HG03066 (cell line): ENCODE measurements at regions not wholly inside any gene's neighbourhood (a gene's known extent, or its start where the extent isn't known, plus 50 kb on each side); places are given as distances from the start of the nearest gene placed in this dataset.

ENCODE experiments used
- ATAC-seq: cut with Tn5 transposase; IDR thresholded peaks from one replicate; pipeline ENCODE4 v1.9.1; 2021; ENCODE audit warnings: low read depth; ENCODE audit not compliant: unreplicated experiment

DNA sequence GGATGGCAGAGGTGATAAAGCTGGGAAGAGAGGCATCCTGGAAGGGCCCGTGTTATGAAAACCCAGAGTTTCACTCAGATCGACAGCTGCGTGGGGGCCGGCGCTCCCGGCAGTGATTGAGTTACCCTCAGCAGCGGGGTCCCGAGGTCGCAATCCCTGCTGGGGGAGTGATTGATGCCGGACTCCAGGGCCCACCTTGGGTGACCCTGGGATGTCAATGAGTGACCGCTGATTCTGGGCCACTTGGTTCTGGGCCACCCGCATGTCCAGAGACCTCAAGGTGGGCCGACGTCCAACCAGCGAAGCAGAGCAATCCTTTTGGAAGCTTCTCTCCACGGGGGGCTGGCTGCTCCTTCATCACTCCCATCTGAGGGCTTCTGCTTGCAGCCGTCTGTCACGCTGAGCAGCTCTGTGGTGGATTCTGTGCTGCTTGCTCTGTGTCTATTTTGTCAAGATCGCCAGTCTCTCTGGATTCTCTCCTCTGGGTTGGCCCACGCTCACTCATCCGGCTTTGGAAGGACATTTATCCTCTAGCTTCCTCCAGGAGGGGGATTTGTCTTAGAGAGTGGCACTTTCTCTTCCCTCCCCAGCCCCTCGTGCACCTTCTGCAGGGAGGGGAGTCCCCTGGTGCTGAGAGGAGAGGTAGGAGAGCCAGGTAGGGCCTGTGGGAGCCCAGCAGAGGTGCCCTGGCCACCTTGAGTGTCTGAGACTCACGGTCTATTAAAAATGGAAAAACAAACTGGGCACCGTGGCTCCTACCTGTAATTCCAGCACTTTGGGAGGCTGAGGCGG is 110.9 kb upstream of the C1orf174 start:
- ATAC-seq: no peak

DNA sequence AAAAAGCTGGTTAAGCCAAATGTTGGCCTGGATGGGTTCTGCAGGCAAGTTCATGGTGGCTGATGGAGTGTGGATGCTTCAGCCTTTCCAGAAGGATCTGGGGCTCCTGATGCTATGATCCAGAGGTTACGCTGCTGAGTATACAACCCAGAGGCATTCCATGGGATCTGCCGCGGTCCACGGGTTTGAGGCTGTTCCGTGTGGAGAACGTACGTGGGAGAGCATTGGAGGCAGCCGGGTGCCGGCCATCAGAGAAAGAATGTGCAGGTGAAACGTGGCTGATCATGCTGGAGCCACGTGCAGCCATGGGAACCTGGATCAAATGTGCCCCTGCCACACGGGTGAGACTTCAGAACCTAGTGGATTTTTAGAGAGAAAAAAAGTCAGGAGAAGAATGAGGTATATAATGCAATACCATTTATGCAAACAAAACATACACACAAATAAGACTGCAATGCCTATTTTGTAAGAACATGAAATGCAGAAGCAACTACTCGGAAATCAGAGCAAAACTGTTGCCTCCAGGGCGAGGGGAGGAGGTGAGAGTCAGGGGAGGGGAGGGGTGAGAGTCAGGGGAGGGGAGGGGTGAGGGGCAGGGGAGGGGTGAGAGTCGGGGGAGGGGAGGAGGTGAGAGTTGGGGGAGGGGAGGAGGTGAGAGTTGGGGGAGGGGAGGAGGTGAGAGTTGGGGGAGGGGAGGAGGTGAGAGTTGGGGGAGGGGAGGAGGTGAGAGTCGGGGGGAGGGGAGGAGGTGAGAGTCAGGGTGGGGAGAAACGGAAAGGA is 116.5 kb upstream of the C1orf174 start:
- ATAC-seq: no peak

DNA sequence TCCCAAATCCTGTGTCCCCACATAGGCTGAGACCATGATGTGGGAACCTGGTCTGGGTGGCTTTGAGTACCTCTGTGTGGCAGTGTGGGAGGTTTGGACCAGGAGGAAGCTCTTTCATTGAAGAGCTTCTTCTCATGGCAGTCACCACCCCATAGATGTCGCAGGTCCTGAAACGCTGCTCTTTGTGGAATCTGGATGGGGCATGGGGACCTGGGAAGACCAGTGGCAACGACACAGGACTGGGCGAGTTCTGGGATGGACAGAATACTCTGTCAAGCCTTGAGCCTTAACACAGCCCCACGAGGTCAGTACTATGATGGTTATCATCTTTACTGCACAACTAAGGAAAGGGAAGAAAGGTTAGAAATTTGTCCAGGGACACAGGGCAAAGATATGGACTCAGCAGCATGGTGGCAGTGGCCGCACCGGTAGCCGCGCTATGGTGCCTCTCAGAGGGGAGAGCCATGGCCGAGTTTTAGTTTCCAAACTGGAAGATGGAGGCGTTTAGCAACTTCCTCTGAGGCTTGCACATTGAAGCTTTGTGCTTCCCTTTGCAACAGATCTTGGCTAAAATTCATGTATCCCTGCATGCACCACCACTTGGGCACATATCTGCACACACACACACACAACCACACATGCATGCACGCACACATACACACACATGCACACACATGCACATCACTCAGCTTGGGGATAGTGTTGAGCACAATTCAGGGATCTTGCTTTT is 117.7 kb upstream of the C1orf174 start:
- ATAC-seq: no peak

DNA sequence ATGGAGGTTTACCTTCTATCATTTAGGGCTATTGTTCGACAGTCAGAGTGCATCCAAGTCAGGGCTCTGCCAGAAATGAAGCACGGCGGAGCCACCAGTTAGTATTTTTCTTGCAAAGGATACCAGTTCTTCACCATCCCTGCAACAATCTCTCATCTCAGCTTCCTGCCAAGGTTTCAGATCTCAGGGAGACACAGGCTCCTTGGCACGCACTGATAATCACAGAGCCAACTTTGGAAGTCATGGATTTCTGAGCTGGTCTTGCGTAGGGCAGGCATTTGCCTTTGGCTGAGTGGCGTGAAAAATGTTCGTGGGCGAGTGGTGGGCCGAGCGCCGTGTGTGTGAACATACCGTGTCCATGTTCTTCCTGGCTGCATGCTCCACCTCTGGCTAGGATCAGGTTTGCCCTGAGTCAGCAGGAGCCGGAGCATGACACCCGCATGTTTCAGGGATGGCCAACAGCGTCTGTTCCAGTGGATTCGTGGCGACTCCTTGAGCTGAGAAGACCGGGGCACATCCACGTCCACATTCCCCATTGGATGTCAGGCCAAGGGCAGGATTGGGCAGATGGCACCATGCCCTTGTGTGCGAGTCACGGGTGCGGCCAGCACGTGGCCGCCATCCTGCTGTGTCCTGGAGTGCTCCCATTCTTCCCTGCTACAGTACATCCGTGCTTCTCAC is 118.5 kb upstream of the C1orf174 start:
- no peak for ATAC-seq

DNA sequence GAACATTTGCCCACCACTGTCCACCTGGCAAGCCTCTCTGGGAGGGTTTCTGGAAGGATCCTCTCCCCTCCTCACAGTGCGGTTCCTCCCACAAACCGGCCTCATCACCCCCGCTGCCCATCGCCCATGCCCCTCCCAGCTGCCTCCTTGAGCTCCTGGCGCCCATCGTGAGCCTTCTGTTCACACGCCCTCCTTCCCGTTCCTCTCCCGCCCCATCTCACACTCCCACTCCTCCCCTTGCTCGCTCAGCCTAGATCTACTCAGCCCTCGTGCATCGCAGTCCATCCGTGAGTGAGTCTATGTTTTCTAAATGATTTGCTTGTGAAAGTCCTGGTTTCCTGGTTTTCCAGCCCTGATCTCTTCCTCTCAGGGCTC is 119.1 kb upstream of the C1orf174 start:
- no peak for ATAC-seq

DNA sequence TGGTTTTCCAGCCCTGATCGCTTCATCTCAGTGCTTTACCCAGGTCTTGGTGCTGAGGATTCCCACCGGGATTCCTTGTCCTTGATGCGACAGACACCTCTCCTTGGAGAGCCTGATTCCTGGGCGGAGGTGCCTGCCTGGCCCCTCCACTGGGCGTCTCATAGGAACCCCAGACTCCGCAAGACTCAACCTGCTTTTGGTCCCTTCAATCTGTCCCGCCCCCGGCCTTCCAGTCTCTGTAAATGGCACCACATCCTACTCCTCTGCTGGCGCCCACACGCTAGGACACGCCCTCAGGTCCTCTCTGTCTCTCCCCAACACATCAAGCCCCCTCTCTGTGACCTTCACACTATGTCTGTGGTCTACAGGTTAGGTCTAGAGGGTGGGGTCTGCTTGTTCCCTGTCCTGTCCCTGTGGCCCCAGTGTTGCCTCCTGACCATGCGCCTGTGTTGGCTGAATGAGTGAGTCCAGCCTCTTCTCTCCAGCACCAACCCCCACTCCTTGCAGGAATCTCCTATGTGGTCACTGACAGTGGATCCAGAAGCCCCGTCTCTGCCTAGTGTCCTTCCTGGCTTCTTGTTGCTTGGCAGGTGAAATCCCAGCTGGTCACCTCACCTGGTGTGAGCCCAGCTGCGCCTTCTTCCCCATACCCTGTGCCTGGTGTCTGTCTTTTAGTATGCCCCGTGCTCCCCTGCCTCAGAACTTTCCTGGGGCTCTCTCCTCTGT is 119.7 kb upstream of the C1orf174 start:
- ATAC-seq: no peak

DNA sequence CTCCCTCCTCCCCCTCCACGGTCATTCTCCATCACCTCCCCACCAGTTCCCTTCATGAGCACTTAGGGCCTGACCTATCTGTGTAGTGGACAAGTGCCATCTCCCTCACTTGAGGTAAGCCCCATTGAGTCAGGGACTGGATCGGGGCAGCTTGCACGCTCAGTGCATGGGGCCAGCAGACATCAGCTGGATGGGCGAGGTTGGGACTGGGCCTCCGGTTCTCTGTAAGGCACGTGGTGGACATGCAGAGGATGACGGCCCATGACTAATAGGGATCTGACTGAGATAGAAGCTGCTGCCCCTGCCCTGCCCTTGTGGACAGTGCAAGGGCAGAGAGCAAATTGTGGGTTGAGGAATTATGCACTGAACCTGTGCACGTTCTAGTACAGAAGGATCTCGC is 120.4 kb upstream of the C1orf174 start:
- no peak for ATAC-seq

DNA sequence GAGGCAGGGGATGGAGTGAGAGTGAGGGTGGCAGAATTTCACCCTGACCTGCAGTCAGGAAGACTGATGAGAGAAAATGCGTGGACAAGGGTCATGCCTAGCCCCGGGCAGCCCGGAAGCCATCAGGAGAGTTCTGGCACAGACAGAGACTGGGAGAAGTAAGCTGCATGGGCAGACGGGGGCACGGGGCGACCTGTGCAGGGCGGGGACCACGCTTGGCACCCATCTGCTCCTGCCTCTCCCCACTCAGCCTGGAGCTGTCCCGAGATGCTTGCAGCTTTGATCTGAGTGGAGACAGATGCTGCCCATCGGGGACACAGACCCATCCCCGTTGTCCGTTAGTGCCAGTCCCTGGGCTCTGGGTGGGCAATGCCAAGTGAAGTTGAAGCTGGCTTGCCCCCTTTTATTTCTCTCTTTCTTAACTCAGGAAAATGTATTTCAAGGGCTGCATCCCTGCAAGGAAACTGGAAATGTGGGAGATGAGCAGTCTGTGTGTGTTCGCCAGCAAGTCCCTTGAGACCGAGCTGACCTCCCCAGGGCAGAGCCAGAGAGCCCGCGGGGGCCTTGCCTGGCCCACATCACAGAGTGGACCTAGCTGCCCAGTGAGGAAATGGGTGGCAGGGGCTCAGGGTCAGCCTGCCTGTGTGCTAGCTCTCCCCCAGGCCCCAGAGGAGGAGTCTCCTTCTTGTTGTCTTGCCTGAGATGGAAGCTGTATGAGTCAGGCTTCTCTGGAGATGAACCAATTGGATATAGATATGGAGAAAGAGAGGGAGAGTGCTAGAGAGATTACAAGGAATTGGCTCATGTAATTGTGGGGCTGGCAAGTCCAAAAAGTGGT is 121.3 kb upstream of the C1orf174 start:
- no peak for ATAC-seq

DNA sequence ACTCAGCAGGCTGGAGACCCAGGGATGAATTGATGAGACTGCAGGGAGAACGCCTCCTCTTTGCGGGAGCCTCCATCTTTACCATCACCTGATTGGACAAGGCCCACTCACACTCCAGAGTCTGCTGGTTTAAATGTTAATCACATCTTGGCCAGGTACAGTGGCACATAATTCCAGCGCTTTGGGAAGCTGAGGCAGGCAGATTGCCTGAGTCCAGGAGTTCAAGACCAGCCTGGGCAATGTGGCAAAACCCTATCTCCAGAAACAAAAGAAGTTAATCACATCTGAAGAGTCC is 121.8 kb upstream of the C1orf174 start:
- no peak for ATAC-seq

DNA sequence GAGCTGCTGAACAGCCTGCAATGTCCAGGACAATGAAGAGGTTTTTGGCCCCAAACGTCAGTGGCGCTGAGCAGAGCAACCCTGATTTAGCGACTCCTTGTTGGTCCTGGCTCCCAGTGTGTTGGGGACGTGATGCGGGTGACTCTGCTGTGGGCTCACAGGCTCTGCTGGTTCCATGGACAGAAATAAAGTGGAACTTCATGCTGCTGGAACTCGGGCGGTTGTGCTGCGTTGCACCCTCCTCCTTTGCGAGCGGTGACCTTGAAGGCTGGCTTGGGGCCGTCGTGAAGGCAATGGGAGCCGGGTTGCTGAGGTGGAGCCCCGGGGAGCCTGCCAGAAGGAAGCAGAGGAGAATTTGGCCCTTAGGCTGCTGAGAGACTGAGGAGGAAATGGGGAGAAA is 122.6 kb upstream of the C1orf174 start:
- no peak for ATAC-seq

DNA sequence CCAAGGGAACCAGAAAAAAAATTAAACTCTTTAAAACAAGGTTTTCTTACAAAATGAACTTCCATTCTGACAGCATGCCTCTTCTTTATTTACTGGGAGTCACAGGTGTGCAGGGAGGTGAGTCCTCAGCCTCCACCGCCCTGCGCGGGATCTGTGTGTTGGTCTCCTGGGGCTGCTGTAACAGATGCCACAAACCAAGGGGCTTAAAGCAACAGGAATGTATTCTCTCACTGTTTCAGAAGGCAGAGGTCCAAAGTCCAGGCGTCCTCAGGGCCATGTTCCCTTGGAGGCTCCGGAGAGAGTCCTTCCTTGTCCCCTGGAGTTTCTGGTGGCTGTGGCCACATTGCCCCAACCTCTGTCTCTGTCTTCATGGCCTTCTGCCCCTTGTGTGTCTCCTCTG is 123.6 kb upstream of the C1orf174 start:
- no peak for ATAC-seq

DNA sequence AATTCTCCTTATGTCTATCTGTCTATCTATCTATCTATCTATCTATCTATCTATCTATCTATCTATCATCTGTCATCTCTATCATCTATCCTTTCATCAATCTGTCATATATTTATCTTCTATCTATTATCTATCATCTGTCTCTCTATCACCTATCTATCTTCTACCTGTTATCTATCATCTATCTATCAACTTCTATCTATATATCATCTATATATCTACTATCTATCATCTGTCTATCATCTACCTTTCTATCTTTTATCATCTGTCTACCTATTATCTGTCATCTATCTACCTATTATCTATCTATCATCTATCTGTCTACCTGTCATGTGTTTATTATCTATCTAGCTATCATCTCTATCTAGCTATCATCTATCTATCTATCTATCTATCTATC is 124.7 kb upstream of the C1orf174 start:
- ATAC-seq: no peak

DNA sequence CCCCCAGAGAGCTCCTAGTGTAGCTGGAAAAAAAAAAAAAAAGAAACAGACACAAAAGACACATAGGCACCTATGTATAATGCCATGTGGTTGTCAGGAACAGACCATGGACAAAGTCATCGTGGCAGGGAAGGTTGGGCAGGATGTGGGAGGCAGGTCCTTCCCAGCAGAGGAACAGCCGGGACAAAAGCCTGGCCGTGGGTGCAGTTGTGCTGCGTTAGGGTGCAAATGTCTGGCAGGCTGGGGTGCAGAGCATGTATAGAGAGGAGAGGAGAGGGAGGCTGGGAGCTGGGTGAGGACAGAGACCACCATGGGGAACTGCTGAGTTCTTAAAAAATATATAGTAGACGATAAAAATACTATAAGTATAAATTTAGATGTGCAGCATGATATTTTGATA is 125.7 kb upstream of the C1orf174 start:
- no peak for ATAC-seq

DNA sequence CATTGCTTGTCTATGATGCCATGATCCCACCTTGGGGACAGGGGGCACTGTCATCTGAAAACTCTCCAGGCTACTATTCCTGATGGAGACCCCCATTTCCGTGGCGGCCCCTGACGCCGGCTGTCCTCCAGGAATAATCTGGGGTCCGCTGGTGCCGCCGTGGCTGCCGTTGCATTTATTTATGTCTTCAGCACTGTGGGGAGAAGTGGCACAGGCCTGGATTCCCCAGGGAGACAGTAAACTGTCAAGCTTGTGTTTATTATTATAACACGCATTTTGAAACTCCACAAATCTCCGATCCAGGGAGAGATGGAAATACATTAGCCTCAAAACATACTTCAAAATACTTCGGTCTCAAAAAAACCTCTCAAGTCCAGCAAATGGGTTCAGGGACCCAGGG is 126.9 kb upstream of the C1orf174 start:
- no peak for ATAC-seq

DNA sequence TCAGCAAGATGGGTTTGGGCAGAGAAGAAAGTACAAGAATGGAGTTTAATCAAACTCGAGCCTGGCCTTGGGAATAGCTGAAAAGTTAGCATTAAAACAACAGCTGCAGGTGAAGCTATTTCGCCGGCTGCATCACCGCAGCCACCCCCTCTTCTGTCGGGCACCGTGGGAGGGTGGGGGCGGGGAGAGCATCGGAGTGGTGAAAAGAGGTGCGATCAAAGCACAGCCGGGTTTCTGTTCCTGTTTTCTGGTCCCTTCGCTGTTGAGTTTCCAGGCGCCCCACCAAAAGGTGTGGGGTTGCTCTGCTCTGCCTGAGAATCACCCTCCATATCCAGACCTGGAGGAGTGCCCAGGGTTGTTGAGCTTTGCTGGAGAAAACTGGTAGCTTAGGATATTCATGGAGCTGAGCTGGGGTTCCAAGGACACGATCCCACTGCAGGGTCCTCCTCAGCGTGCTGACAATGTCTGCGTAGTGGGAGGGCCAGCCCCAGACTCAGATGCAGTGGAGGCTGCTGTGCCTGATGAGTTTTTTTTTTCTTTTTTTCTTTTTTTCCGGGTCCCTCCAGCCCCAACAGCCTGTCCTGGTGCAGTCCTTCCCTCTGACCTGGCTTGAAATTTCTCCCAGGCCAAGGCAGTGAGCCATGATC is 127.5 kb upstream of the C1orf174 start:
- ATAC-seq: no peak

DNA sequence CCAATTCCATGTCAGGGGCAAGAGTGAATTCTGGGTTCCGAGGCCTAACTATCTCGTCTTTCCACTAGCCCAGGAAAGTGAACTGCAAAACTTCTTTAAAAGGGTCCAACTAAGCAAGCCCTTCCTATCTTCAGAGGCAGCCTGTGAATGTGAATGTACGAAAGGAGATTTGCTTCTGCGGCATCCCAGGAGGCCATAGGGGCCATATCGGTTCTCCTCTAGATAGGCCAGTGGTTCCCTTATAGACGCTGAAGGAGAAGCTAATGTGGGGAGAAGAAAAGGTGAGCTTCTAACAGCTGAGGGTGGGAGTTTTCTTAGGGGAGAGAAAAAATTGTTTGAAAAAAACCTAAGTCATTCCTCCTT is 128.0 kb upstream of the C1orf174 start:
- no peak for ATAC-seq

DNA sequence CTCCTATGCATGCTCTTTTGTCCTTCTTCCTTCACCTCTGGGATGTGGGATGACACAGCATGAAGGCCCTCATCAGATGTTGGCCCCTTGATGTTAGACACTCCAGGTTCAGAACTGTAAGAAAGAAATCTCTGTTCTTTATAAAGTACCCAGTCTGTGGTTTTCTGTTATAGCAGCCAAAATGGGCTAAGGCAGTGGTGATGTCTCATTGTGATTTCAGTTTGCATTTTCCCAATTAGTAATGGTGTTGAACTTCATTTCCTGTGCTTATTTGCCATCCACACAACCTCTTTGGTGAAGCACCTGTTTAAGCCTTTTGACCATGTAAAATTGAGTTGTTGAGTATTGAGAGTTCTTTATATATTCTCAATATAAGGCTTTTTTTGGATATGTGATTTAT is 129.3 kb upstream of the C1orf174 start:
- no peak for ATAC-seq

DNA sequence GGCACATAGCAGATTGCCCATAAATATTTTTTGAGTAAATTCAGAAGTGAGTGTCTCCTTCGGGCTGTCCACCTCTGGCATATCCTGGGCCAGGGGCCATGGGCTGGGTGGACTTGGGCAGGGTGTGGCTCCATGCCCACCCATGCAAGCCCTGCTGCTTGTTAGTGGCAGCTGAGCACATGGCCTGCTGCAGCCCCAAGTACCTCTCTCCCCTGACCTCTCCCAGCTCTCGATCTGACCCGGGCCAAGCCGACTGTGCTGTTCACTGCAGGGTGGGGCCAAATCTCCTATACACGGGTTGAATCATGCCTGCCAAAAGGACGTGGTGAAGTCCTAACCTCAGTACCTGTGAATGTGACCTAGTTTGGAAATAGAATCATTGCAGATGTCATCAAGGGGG is 132.5 kb upstream of the C1orf174 start:
- ATAC-seq: no peak

DNA sequence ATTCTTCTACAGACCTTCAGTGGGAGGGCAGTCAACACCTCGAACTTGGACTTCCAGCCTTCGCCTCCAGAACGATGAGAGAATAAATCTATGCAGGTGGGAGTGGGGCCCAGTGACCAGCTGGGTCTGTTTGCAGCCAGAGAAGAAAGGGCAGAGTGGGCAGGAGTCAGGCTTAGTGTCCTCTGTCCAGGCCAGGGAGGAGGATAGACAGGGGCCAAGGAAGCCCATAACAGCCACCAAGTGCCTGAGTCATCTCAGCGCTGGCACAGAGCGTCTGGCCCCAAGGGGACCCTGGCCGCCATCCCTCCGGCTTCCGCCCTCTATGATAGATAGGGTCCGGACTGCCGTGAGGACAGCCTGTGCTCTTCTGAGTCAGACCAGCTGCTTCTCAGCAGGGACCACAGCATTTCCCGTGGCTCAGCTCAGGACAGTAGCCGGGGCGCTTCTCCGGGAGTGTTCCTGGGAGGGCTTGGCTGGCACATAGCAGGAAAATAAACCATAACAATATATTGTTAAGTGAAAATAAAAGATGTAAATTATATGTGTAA is 133.1 kb upstream of the C1orf174 start:
- no peak for ATAC-seq
